B cell (primary cell): ENCODE measurements at regions not wholly inside any gene's neighbourhood (a gene's known extent, or its start where the extent isn't known, plus 50 kb on each side); places are given as distances from the start of the nearest gene placed in this dataset.

ENCODE experiments used
- ATAC-seq: fragments of 200-7000 bp; cut with Tn5 transposase; one replicate; pipeline ENCODE4 v1.10.0; 2021; ENCODE audit warnings: low read depth, mild to moderate bottlenecking, moderate number of reproducible peaks, moderate library complexity
- CTCF ChIA-PET: fragments of 350-600 bp; sonication (Branson Sonifier 250); formaldehyde crosslinking; loops from one replicate; lab custom pipeline; 2021; ENCODE audit warnings: antibody characterized with exemption, inconsistent platforms; lab: Charles Lee
- POLR2A ChIA-PET: fragments of 350-600 bp; sonication (Branson Sonifier 250); formaldehyde crosslinking; loops from one replicate; lab custom pipeline; 2021; ENCODE audit warnings: antibody characterized with exemption; lab: Charles Lee
- DNase-seq: peaks from one replicate; pipeline ENCODE4 v3.0.0; 2013
- H2AFZ ChIP-seq: 2 replicates; pipeline ENCODE4 v1.6.1; 2012; ENCODE audit warnings: mild to moderate bottlenecking, low read depth, low read length; ENCODE audit not compliant: insufficient read depth, poor library complexity, severe bottlenecking
- H3K27ac ChIP-seq, 2 donors: 1 replicate in 1 of 2; 2 replicates in 1 of 2; pipeline ENCODE4 v1.5.1; 2012 to 2013; ENCODE audit warnings: low read length in 2 of 2, mild to moderate bottlenecking in 2 of 2, moderate library complexity in 1 of 2
- H3K27me3 ChIP-seq, 4 experiments: fragments of 200-600 bp in 1 of 4; sonication (generic) in 1 of 4; replicated peaks in 1 of 4; 1 replicate in 2 of 4; 2 replicates in 2 of 4; pipeline versions ENCODE4 v1.6.1 to v1.7.0; 2013 to 2016; ENCODE audit warnings: low read length in 3 of 4, mild to moderate bottlenecking in 2 of 4, mixed read lengths in 1 of 4, moderate library complexity in 1 of 4; ENCODE audit not compliant: insufficient read depth in 4 of 4, control insufficient read depth in 3 of 4; ENCODE audit errors: control extremely low read depth in 1 of 4
- H3K36me3 ChIP-seq, 2 experiments: replicated peaks in 1 of 2; 1 replicate in 1 of 2; 2 replicates in 1 of 2; pipeline versions ENCODE4 v1.6.1 to v1.7.1; 2013; ENCODE audit warnings: low read length in 1 of 2; ENCODE audit not compliant: insufficient read depth in 2 of 2, control insufficient read depth in 1 of 2; ENCODE audit errors: control extremely low read depth in 1 of 2, extremely low read depth in 1 of 2
- H3K4me1 ChIP-seq, 2 donors: fragments of 200-600 bp in 1 of 2; sonication (generic) in 1 of 2; 1 replicate in 1 of 2; 2 replicates in 1 of 2; pipeline versions ENCODE4 v1.5.1 to v1.6.1; 2013 to 2017; ENCODE audit warnings: low read length in 2 of 2; ENCODE audit not compliant: control insufficient read depth in 2 of 2, insufficient read depth in 2 of 2
- H3K4me2 ChIP-seq: replicated peaks from 2 replicates; pipeline ENCODE3; 2012; ENCODE audit warnings: mild to moderate bottlenecking, low read depth, low read length; ENCODE audit not compliant: poor library complexity, severe bottlenecking
- H3K4me3 ChIP-seq, 5 experiments: fragments of 200-600 bp in 1 of 5; sonication (generic) in 1 of 5; 1 replicate in 3 of 5; 2 replicates in 2 of 5; pipeline versions ENCODE4 v1.5.1 to v1.7.0; 2011 to 2016; ENCODE audit warnings: low read length in 4 of 5, mild to moderate bottlenecking in 4 of 5, low read depth in 2 of 5, control low read depth in 1 of 5, moderate library complexity in 1 of 5; ENCODE audit not compliant: insufficient read depth in 1 of 5; ENCODE audit errors: control extremely low read depth in 1 of 5, extremely low read depth in 1 of 5
- H3K79me2 ChIP-seq: fragments of 200-600 bp; sonication (generic); one replicate; pipeline ENCODE4 v1.6.0; 2016; ENCODE audit warnings: low read length; ENCODE audit not compliant: control insufficient read depth, insufficient read depth
- H3K9ac ChIP-seq: fragments of 200-600 bp; sonication (generic); 2 replicates; pipeline ENCODE4 v1.6.1; 2017; ENCODE audit warnings: mild to moderate bottlenecking, low read length, moderate library complexity
- H3K9me3 ChIP-seq, 3 donors: one replicate each; pipeline versions ENCODE4 v1.6.1 to v1.7.1; 2013; ENCODE audit warnings: low read length in 2 of 3; ENCODE audit not compliant: control insufficient read depth in 2 of 3, insufficient read depth in 1 of 3; ENCODE audit errors: control extremely low read depth in 1 of 3
- H4K20me1 ChIP-seq: 2 replicates; pipeline ENCODE4 v1.6.0; 2012; ENCODE audit warnings: mild to moderate bottlenecking, low read length; ENCODE audit not compliant: insufficient read depth, control insufficient read depth, poor library complexity, severe bottlenecking
- H3K27ac Mint-ChIP-seq: one replicate; pipeline ENCODE4 v1.8.0; 2021; ENCODE audit warnings: mixed read lengths
- H3K27me3 Mint-ChIP-seq: one replicate; pipeline ENCODE4 v1.8.0; 2021; ENCODE audit warnings: mixed read lengths
- H3K4me1 Mint-ChIP-seq: one replicate; pipeline ENCODE4 v1.8.0; 2021; ENCODE audit warnings: mixed read lengths
- H3K4me3 Mint-ChIP-seq: one replicate; pipeline ENCODE4 v1.8.0; 2021; ENCODE audit warnings: mixed read lengths
- H3K9me3 Mint-ChIP-seq: one replicate; pipeline ENCODE4 v1.8.0; 2022; ENCODE audit warnings: mixed read lengths; ENCODE audit not compliant: insufficient read depth
- EZH2 ChIP-seq: IDR thresholded peaks from 2 replicates; pipeline ENCODE4 v1.6.1; 2012; ENCODE audit warnings: borderline replicate concordance, low read depth, mild to moderate bottlenecking, moderate library complexity, low read length; ENCODE audit not compliant: insufficient read depth, poor library complexity, severe bottlenecking
- WGBS: methylation state at CpG from one replicate; pipeline ENCODE4 v1.1.5; 2013; ENCODE audit warnings: missing lambda C conversion rate; ENCODE audit not compliant: insufficient coverage; 5-methylcytosine and 5-hydroxymethylcytosine counted together
- intact Hi-C: fragments of 100-400 bp; cut with micrococcal nuclease; formaldehyde crosslinking; loops from one replicate; pipeline ENCODE4 v1.10.0; 2022
- TF ChIP-seq, protein P1 (sequence below): fragments of 200-600 bp; IDR thresholded peaks from one replicate; pipeline ENCODE4 v1.8.0; 2022; ENCODE audit warnings: antibody characterized with exemption, mild to moderate bottlenecking

DNA sequence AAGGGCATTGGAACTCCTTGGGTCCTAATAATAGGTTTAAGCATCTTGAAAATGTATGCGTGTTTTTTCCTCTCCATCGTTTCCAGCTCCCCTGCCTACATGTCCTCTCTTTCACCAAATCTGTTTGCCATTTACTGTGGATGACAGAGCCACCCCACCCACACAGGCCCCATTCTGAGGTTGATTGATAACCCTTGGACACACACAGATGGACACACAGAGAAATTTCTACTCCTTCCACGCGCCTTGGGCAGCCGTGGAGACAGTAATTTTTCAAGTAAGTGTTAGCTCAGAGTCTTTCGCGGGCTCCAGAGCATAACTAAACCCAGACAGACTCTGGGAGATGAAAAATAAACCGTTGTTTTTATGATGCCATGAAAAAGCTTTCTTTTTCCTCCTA lies 103.3 kb upstream of the NLRP1 start:
- Mint-ChIP-seq H3K27me3 (peaks cover 30% of the 10 kb centered on the region), H3K9me3 (no peaks in the 10 kb centered on the region), H3K4me1 (peaks cover 6% of the 10 kb centered on the region), H3K4me3 (no peak overlapping the region), H3K27ac (no peak overlapping the region)
- H3K4me1 ChIP-seq = no peaks in the 10 kb centered on the region
- intact Hi-C loops = no loop called here
- ATAC-seq = no peak
- no peak overlapping the region for H2AFZ ChIP-seq
- no peak for TF ChIP-seq EZH2
- TF ChIP-seq, protein P1, sequence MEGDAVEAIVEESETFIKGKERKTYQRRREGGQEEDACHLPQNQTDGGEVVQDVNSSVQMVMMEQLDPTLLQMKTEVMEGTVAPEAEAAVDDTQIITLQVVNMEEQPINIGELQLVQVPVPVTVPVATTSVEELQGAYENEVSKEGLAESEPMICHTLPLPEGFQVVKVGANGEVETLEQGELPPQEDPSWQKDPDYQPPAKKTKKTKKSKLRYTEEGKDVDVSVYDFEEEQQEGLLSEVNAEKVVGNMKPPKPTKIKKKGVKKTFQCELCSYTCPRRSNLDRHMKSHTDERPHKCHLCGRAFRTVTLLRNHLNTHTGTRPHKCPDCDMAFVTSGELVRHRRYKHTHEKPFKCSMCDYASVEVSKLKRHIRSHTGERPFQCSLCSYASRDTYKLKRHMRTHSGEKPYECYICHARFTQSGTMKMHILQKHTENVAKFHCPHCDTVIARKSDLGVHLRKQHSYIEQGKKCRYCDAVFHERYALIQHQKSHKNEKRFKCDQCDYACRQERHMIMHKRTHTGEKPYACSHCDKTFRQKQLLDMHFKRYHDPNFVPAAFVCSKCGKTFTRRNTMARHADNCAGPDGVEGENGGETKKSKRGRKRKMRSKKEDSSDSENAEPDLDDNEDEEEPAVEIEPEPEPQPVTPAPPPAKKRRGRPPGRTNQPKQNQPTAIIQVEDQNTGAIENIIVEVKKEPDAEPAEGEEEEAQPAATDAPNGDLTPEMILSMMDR = no peak
- no peak overlapping the region for H3K9ac ChIP-seq
- no peaks in the 10 kb centered on the region for H3K79me2 ChIP-seq
- CTCF ChIA-PET = no interaction called here
- POLR2A ChIA-PET = no interaction called here
- peaks cover 0 to 8% (median 0%) of the 10 kb centered on the region in 3 donors for H3K9me3 ChIP-seq
- H3K27me3 ChIP-seq = peaks cover 0 to 8% (median 0%) of the 10 kb centered on the region in 4 experiments
- no peak overlapping the region for H3K27ac ChIP-seq
- H4K20me1 ChIP-seq = no peaks in the 10 kb centered on the region
- DNase-seq = no peak
- no peaks in the 10 kb centered on the region for H3K36me3 ChIP-seq
- 96% methylated on average over 5 of the region's 8 CpGs for WGBS
- no peak overlapping the region for H3K4me2 ChIP-seq
- no peak overlapping the region for H3K4me3 ChIP-seq

DNA sequence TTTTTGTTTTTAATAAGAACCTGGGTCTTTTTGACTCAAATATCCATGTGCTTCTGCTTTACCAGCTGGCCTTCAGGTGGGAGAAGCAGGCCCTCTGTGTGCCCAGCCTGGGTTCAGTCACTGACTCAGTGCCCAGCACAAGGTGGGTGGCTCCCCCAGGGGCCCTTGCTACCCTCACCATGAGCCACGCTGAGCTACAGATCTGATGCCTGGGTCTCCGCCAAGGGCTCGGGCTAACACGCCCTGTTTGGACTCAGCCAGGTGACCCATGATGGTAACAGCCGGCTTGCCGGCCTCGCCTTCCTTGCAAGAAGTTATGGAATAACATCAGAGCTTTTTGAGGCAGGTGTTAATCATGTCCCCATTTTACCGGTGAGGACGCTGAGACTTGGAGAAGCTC lies 109.5 kb upstream of the NLRP1 start:
- H3K4me2 ChIP-seq = no peak overlapping the region
- TF ChIP-seq, protein P1 = no peak
- no peak for TF ChIP-seq EZH2
- H3K9ac ChIP-seq = no peak overlapping the region
- H3K9me3 Mint-ChIP-seq = no peaks in the 10 kb centered on the region
- no peaks in the 10 kb centered on the region for H3K4me1 Mint-ChIP-seq
- H3K4me3 Mint-ChIP-seq = no peak overlapping the region
- H3K4me3 ChIP-seq = no peak overlapping the region
- WGBS = 96% methylated on average over 9 of the region's 9 CpGs
- no peak overlapping the region for H2AFZ ChIP-seq
- no peaks in the 10 kb centered on the region for H3K36me3 ChIP-seq
- no peak overlapping the region for H3K27ac Mint-ChIP-seq
- intact Hi-C loops = no loop called here
- H3K9me3 ChIP-seq = no peaks in the 10 kb centered on the region
- H3K4me1 ChIP-seq = no peaks in the 10 kb centered on the region
- no peak for DNase-seq
- ATAC-seq = no peak
- no peak overlapping the region for H3K27ac ChIP-seq
- CTCF ChIA-PET = no interaction called here
- H4K20me1 ChIP-seq = no peaks in the 10 kb centered on the region
- POLR2A ChIA-PET = no interaction called here
- H3K79me2 ChIP-seq = no peaks in the 10 kb centered on the region
- peaks cover 0 to 4% (median 0%) of the 10 kb centered on the region in 4 experiments for H3K27me3 ChIP-seq
- peaks cover 25% of the 10 kb centered on the region for H3K27me3 Mint-ChIP-seq
